ENCODE measurements at regions not wholly inside any gene's neighbourhood (a gene's known extent, or its start where the extent isn't known, plus 50 kb on each side); places are given as distances from the start of the nearest gene placed in this dataset.

GRCh38 chr12:76263696-76264095 lies 84.5 kb downstream of the BBS10 start:
- DNase-seq (ENCODE audit: extremely low spot score in 2 of 2): no peak
- peaks cover 10% of the 10 kb centered on the region for H3K4me1 ChIP-seq
- H3K9me3 ChIP-seq: no peaks in the 10 kb centered on the region
- H3K27ac ChIP-seq: no peak overlapping the region
- no peaks in the 10 kb centered on the region for H3K27me3 ChIP-seq
- no peak overlapping the region for H3K4me3 ChIP-seq
- intact Hi-C loops (cut with DNase I): no loop called here
- no peaks in the 10 kb centered on the region for H3K36me3 ChIP-seq
- no peak for TF ChIP-seq CTCF (IDR thresholded peaks at IDR 0.05)
- no peak for TF ChIP-seq POLR2AphosphoS5 (IDR thresholded peaks at IDR 0.05; ENCODE audit: insufficient read depth in 1 of 2, low read depth in 1 of 2)
- no peak for TF ChIP-seq POLR2A (IDR thresholded peaks at IDR 0.05)

- H3K27me3 ChIP-seq: no peaks in the 10 kb centered on the region
- H3K4me1 ChIP-seq: peaks cover 10% of the 10 kb centered on the region
- H3K9me3 ChIP-seq: no peaks in the 10 kb centered on the region
- H3K4me3 ChIP-seq: no peak overlapping the region
- peak overlapping the region; percentile 29 for H3K27ac ChIP-seq
- intact Hi-C loops (cut with DNase I): no loop called here
- TF ChIP-seq POLR2AphosphoS5 (IDR thresholded peaks at IDR 0.05; ENCODE audit: insufficient read depth in 1 of 2, low read depth in 1 of 2) (no peak), POLR2A (IDR thresholded peaks at IDR 0.05) (no peak), CTCF (IDR thresholded peaks at IDR 0.05) (no peak)
- no peaks in the 10 kb centered on the region for H3K36me3 ChIP-seq
- no peak for DNase-seq (ENCODE audit: extremely low spot score in 2 of 2)
Observed at GRCh38 chr12:76260390-76260748, 87.8 kb downstream of the BBS10 start.

DNA sequence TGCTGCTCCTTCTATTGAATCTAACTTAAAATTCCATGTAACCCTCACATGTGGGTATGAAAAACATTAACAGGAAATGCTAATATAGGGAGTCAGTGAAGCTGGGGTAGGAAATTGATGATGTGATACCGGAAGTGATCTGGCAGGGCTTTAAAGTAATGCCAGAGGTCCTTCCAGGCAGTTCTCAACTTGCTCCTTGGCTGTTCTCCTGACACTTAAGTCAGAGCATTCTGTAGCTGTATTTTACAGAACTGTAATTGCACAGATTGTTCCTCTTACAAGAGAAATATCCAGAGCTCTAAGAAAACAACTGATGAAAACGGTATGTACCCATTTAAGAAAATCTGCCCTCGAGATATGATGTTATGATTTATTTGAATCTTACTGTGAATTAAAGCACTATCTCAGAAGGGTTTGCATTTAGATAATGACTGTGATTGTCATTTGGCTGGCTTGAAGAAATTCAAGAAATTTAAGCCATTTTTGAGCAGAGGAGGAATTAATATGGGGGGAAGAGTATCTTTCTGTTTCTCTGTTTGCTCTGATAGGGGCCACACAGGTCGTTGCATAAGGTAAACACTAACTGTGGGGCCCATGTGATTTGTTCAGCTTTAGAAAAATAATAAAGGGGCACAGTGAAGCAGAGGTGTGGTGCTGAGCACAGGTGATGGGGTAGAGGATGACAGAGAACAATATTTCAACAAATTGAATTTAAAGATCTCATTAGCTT lies 88.4 kb downstream of the BBS10 start:
- Histone ChIP-seq H3K36me3 (no peaks in the 10 kb centered on the region), H3K9me3 (no peaks in the 10 kb centered on the region), H3K4me1 (peaks cover 10% of the 10 kb centered on the region), H3K27me3 (no peaks in the 10 kb centered on the region), H3K4me3 (no peak overlapping the region), H3K27ac (peak overlapping the region; percentile 7)
- intact Hi-C loops (cut with DNase I): no loop called here
- TF ChIP-seq POLR2A (IDR thresholded peaks at IDR 0.05): no peak
- no peak for TF ChIP-seq CTCF (IDR thresholded peaks at IDR 0.05)
- TF ChIP-seq POLR2AphosphoS5 (IDR thresholded peaks at IDR 0.05; ENCODE audit: insufficient read depth in 1 of 2, low read depth in 1 of 2): peak in 1 of 2 donors; percentile 46
- no peak for DNase-seq (ENCODE audit: extremely low spot score in 2 of 2)

- Histone ChIP-seq H3K27me3 (no peaks in the 10 kb centered on the region), H3K27ac (no peak overlapping the region), H3K4me1 (peaks cover 10% of the 10 kb centered on the region), H3K9me3 (no peaks in the 10 kb centered on the region), H3K36me3 (no peaks in the 10 kb centered on the region), H3K4me3 (no peak overlapping the region)
- TF ChIP-seq POLR2AphosphoS5 (IDR thresholded peaks at IDR 0.05; ENCODE audit: insufficient read depth in 1 of 2, low read depth in 1 of 2) (no peak), POLR2A (IDR thresholded peaks at IDR 0.05) (no peak), CTCF (IDR thresholded peaks at IDR 0.05) (no peak)
- DNase-seq (ENCODE audit: extremely low spot score in 2 of 2): no peak
- intact Hi-C loops (cut with DNase I): no loop called here
Observed at GRCh38 chr12:76259106-76259505, 89.1 kb downstream of the BBS10 start.

DNA sequence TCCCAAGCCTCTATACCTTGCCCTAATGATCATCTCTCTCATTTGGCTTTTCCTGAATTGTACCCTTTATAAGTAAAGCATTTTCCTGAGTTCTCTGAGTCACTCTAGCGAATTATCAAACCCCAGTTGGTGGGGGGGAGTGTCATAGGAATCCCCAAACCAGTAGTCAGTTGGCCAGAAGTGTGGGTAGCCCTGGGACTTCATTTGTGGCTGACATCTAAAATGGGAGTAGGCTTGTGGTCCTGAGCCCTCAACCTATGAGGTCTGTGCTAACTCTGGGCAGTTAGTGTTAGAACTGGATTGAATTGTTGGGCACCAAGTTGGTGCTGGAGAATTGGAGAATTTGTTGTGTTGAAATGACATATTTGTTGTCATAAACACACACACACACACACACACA lies 91.3 kb downstream of the BBS10 start:
- TF ChIP-seq POLR2A (IDR thresholded peaks at IDR 0.05): no peak
- TF ChIP-seq CTCF (IDR thresholded peaks at IDR 0.05): no peak
- TF ChIP-seq POLR2AphosphoS5 (IDR thresholded peaks at IDR 0.05; ENCODE audit: insufficient read depth in 1 of 2, low read depth in 1 of 2): no peak
- intact Hi-C loops (cut with DNase I): no loop called here

More for the DNA sequence above, 91.3 kb downstream of the BBS10 start:
- H3K27ac ChIP-seq: no peak overlapping the region
- no peak overlapping the region for H3K4me3 ChIP-seq
- no peaks in the 10 kb centered on the region for H3K9me3 ChIP-seq
- H3K4me1 ChIP-seq: peaks cover 10% of the 10 kb centered on the region
- no peaks in the 10 kb centered on the region for H3K27me3 ChIP-seq
- no peak for DNase-seq (ENCODE audit: extremely low spot score in 2 of 2)
- H3K36me3 ChIP-seq: no peaks in the 10 kb centered on the region

Data from vagina (tissue), 2 donors.